Osteoblast (primary cell): ENCODE measurements at regions not wholly inside any gene's neighbourhood (a gene's known extent, or its start where the extent isn't known, plus 50 kb on each side); places are given as distances from the start of the nearest gene placed in this dataset.

Experiments used
- DNase-seq: peaks from one replicate; pipeline ENCODE4 v3.0.0; 2011; ENCODE audit warnings: low spot score, mixed read lengths; ENCODE audit not compliant: insufficient read length; ENCODE audit errors: missing footprints
- H2AFZ ChIP-seq: 2 replicates; pipeline ENCODE4 v1.6.0; 2011; ENCODE audit warnings: mild to moderate bottlenecking, low read length
- H3K27ac ChIP-seq: 2 replicates; pipeline ENCODE4 v1.5.1; 2011; ENCODE audit warnings: mild to moderate bottlenecking, low read depth, low read length, moderate library complexity
- H3K27me3 ChIP-seq: 2 replicates; pipeline ENCODE4 v1.6.0; 2012; ENCODE audit warnings: mild to moderate bottlenecking, control low read depth, inconsistent platforms, low read length, moderate library complexity; ENCODE audit not compliant: insufficient read depth
- H3K36me3 ChIP-seq: 2 replicates; pipeline ENCODE4 v1.5.1; 2011; ENCODE audit warnings: mild to moderate bottlenecking, low read length, control low read depth, moderate library complexity; ENCODE audit not compliant: insufficient read depth
- H3K4me1 ChIP-seq: 2 replicates; pipeline ENCODE4 v1.5.1; 2011; ENCODE audit warnings: mild to moderate bottlenecking, low read length, control low read depth, moderate library complexity; ENCODE audit not compliant: insufficient read depth
- H3K4me2 ChIP-seq: 2 replicates; pipeline ENCODE4 v1.6.0; 2011; ENCODE audit warnings: mild to moderate bottlenecking, low read length; ENCODE audit not compliant: insufficient read depth
- H3K4me3 ChIP-seq: fragments of 200-600 bp; sonication (generic); 3 replicates; pipeline ENCODE4 v1.5.1; 2012; ENCODE audit warnings: mild to moderate bottlenecking, low read length, inconsistent platforms; ENCODE audit not compliant: insufficient read depth
- H3K79me2 ChIP-seq: 2 replicates; pipeline ENCODE4 v1.6.0; 2012; ENCODE audit warnings: mild to moderate bottlenecking, low read length, control low read depth, inconsistent platforms; ENCODE audit not compliant: insufficient read depth
- H3K9me3 ChIP-seq: 2 replicates; pipeline ENCODE4 v1.5.1; 2011; ENCODE audit warnings: low read depth, low read length, control low read depth
- H4K20me1 ChIP-seq: 2 replicates; pipeline ENCODE4 v1.6.0; 2012; ENCODE audit warnings: mild to moderate bottlenecking, low read length, control low read depth; ENCODE audit not compliant: insufficient read depth
- CTCF ChIP-seq: IDR thresholded peaks from 2 replicates; pipeline ENCODE4 v1.5.1; 2011; ENCODE audit warnings: mild to moderate bottlenecking, low read depth, low read length, moderate library complexity; ENCODE audit errors: extremely low read depth

DNA sequence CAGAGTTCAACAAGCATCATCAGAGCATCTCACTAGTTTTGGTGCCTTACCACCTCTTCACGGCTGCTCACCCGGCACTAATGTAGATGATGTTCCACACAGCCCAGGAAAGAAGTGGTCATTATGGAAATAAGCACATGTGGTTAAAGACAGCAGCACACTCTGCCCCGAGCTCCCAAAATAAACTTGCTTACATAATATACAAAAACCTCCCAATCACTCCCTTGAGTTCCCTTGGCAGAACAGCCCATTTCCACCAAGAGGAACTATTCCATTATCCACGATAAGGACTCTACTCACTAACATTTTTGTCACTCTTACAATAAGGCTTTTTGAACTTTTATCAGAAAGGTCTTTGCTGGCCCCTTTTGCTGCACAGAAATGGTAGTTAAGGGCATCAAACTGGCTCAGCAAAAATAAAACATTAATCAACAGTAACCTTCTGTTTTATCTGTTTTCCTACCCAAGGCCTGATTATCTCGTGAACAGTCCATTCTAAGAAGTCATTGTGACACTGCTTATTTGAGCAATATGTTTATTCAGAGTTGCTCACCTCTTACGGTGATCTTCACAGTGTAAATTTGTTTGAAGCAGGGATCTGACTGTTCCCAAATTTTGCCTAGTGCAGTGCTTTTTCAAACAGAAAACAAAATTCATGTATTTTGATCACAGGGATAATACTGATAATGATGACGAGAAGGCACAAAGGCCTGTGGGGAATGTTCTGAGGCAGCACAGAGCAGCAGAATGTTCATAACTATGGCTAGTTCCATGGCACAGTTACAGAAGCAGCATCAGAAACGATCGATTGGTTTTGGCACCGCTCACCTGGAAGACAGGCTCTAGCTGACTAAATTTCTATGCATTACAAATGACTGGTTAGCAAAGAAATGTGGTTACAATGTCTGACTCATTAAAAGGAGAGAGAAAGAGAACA lies 399.8 kb upstream of the PIK3R1 start:
- Histone ChIP-seq H3K4me3 (no peak overlapping the region), H2AFZ (no peak overlapping the region), H3K79me2 (no peaks in the 10 kb centered on the region), H3K36me3 (no peaks in the 10 kb centered on the region), H3K9me3 (no peaks in the 10 kb centered on the region), H3K4me2 (peak overlapping the region; percentile 14), H4K20me1 (no peaks in the 10 kb centered on the region), H3K27me3 (no peaks in the 10 kb centered on the region), H3K27ac (no peak overlapping the region), H3K4me1 (peaks cover 4% of the 10 kb centered on the region)
- DNase-seq = peak; percentile 35
- TF ChIP-seq CTCF = no peak

GRCh38 chr5:67814569-67815311 lies 400.8 kb upstream of the PIK3R1 start:
- Histone ChIP-seq H2AFZ (no peak overlapping the region), H3K4me3 (no peak overlapping the region), H3K79me2 (no peaks in the 10 kb centered on the region), H3K36me3 (no peaks in the 10 kb centered on the region), H3K27ac (no peak overlapping the region), H3K4me1 (peaks cover 4% of the 10 kb centered on the region), H3K4me2 (no peak overlapping the region), H3K9me3 (no peaks in the 10 kb centered on the region), H3K27me3 (no peaks in the 10 kb centered on the region), H4K20me1 (no peaks in the 10 kb centered on the region)
- DNase-seq = no peak
- TF ChIP-seq CTCF = no peak

- H3K79me2 ChIP-seq = no peaks in the 10 kb centered on the region
- H3K36me3 ChIP-seq = no peaks in the 10 kb centered on the region
- no peaks in the 10 kb centered on the region for H4K20me1 ChIP-seq
- H3K27ac ChIP-seq = no peak overlapping the region
- no peaks in the 10 kb centered on the region for H3K27me3 ChIP-seq
- no peak overlapping the region for H3K4me3 ChIP-seq
- DNase-seq = no peak
- no peak overlapping the region for H2AFZ ChIP-seq
- no peak overlapping the region for H3K4me2 ChIP-seq
- H3K9me3 ChIP-seq = no peaks in the 10 kb centered on the region
- no peak for TF ChIP-seq CTCF
- H3K4me1 ChIP-seq = peaks cover 4% of the 10 kb centered on the region
These were observed 401.5 kb upstream of the PIK3R1 start for GRCh38 chr5:67813877-67814539.
